CD4-positive, alpha-beta memory T cell (primary cell): ENCODE measurements at regions not wholly inside any gene's neighbourhood (a gene's known extent, or its start where the extent isn't known, plus 50 kb on each side); places are given as distances from the start of the nearest gene placed in this dataset.

Experiments used
- CTCF ChIA-PET: fragments of 350-600 bp; sonication (Branson Sonifier 250); formaldehyde crosslinking; loops from one replicate; lab custom pipeline; 2021; ENCODE audit warnings: inconsistent platforms; ENCODE audit not compliant: partially characterized antibody; lab: Charles Lee
- POLR2A ChIA-PET: fragments of 350-600 bp; sonication (Branson Sonifier 250); formaldehyde crosslinking; loops from one replicate; lab custom pipeline; 2021; ENCODE audit not compliant: partially characterized antibody; lab: Charles Lee
- DNase-seq, 5 donors: peaks; one replicate each; pipeline versions ENCODE4 v3.0.0 to v3.0.0-alpha.2; 2020 to 2022; ENCODE audit warnings: mixed read lengths in 1 of 5
- H3K27ac ChIP-seq: one replicate; pipeline ENCODE4 v1.7.0; 2013; ENCODE audit warnings: low read depth, low read length
- H3K27me3 ChIP-seq: 2 replicates; pipeline ENCODE4 v1.7.0; 2013; ENCODE audit warnings: mild to moderate bottlenecking, low read length, moderate library complexity; ENCODE audit not compliant: insufficient read depth
- H3K36me3 ChIP-seq: 2 replicates; pipeline ENCODE4 v1.7.0; 2013; ENCODE audit warnings: mild to moderate bottlenecking, low read length, moderate library complexity; ENCODE audit not compliant: insufficient read depth
- H3K4me1 ChIP-seq: 2 replicates; pipeline ENCODE4 v1.7.0; 2013; ENCODE audit warnings: mild to moderate bottlenecking, low read length, moderate library complexity; ENCODE audit not compliant: insufficient read depth
- H3K4me3 ChIP-seq, 2 donors: one replicate each; pipeline ENCODE4 v1.7.0; 2013; ENCODE audit warnings: low read length in 2 of 2, mild to moderate bottlenecking in 1 of 2
- H3K9me3 ChIP-seq, 2 donors: one replicate each; pipeline ENCODE4 v1.7.0; 2013; ENCODE audit warnings: low read length in 2 of 2, control low read depth in 1 of 2; ENCODE audit not compliant: control insufficient read depth in 1 of 2
- H3K27ac Mint-ChIP-seq, 7 donors: one replicate each; pipeline ENCODE4 v1.8.0; 2020 to 2021; ENCODE audit warnings: mixed read lengths in 7 of 7, mild to moderate bottlenecking in 6 of 7, inconsistent platforms in 3 of 7, moderate library complexity in 3 of 7
- H3K27me3 Mint-ChIP-seq, 2 donors: one replicate each; pipeline ENCODE4 v1.8.0; 2020 to 2021; ENCODE audit warnings: mixed read lengths in 2 of 2
- H3K36me3 Mint-ChIP-seq, 2 donors: one replicate each; pipeline ENCODE4 v1.8.0; 2020 to 2021; ENCODE audit warnings: mixed read lengths in 2 of 2, inconsistent platforms in 1 of 2, mild to moderate bottlenecking in 1 of 2
- H3K4me1 Mint-ChIP-seq, 4 donors: one replicate each; pipeline ENCODE4 v1.8.0; 2020 to 2021; ENCODE audit warnings: mixed read lengths in 4 of 4, mild to moderate bottlenecking in 1 of 4
- H3K4me3 Mint-ChIP-seq, 8 donors: one replicate each; pipeline ENCODE4 v1.8.0; 2020 to 2021; ENCODE audit warnings: mixed read lengths in 8 of 8, mild to moderate bottlenecking in 7 of 8, moderate library complexity in 6 of 8, inconsistent platforms in 3 of 8
- H3K9me3 Mint-ChIP-seq, 8 donors: one replicate each; pipeline ENCODE4 v1.8.0; 2020 to 2021; ENCODE audit warnings: mixed read lengths in 8 of 8, mild to moderate bottlenecking in 5 of 8, inconsistent platforms in 3 of 8, moderate library complexity in 1 of 8
- intact Hi-C: fragments of 100-400 bp; cut with micrococcal nuclease; formaldehyde crosslinking; loops from one replicate; pipeline ENCODE4 v1.15.1; 2023

- ChIA-PET POLR2A (no interaction called here), CTCF (no interaction called here)
- Mint-ChIP-seq H3K4me1 (peaks cover 0 to 3% (median 1%) of the 10 kb centered on the region in 4 donors), H3K9me3 (no peaks in the 10 kb centered on the region), H3K27ac (no peak overlapping the region), H3K27me3 (no peaks in the 10 kb centered on the region), H3K36me3 (no peaks in the 10 kb centered on the region), H3K4me3 (no peak overlapping the region)
- Histone ChIP-seq H3K27ac (no peak overlapping the region), H3K4me1 (no peaks in the 10 kb centered on the region), H3K9me3 (no peaks in the 10 kb centered on the region), H3K4me3 (no peak overlapping the region), H3K27me3 (no peaks in the 10 kb centered on the region), H3K36me3 (no peaks in the 10 kb centered on the region)
- intact Hi-C loops = no loop called here
- DNase-seq = no peak
Measured at GRCh38 chr7:11237742-11238141, 264.1 kb downstream of the PHF14 start.

GRCh38 chr7:11239316-11239715, 265.6 kb downstream of the PHF14 start:
- Mint-ChIP-seq H3K4me1 (peaks cover 0 to 3% (median 1%) of the 10 kb centered on the region in 4 donors), H3K36me3 (no peaks in the 10 kb centered on the region), H3K27me3 (no peaks in the 10 kb centered on the region), H3K27ac (no peak overlapping the region), H3K4me3 (no peak overlapping the region), H3K9me3 (no peaks in the 10 kb centered on the region)
- H3K27me3 ChIP-seq = no peaks in the 10 kb centered on the region
- CTCF ChIA-PET = no interaction called here
- POLR2A ChIA-PET = no interaction called here
- H3K9me3 ChIP-seq = no peaks in the 10 kb centered on the region
- H3K36me3 ChIP-seq = no peaks in the 10 kb centered on the region
- DNase-seq = no peak
- no peak overlapping the region for H3K4me3 ChIP-seq
- H3K27ac ChIP-seq = no peak overlapping the region
- intact Hi-C loops = no loop called here
- no peaks in the 10 kb centered on the region for H3K4me1 ChIP-seq

GRCh38 chr7:11243739-11244138, 270.1 kb downstream of the PHF14 start:
- POLR2A ChIA-PET = no interaction called here
- no peak for DNase-seq
- H3K27ac Mint-ChIP-seq = no peak overlapping the region

GRCh38 chr7:11244149-11244548, 270.5 kb downstream of the PHF14 start:
- H3K4me3 Mint-ChIP-seq = no peak overlapping the region
- intact Hi-C loops = no loop called here
- DNase-seq = no peak
- no peak overlapping the region for H3K27ac ChIP-seq
- POLR2A ChIA-PET = no interaction called here
- H3K4me3 ChIP-seq = no peak overlapping the region
- H3K36me3 Mint-ChIP-seq = no peaks in the 10 kb centered on the region
- CTCF ChIA-PET = no interaction called here
- H3K36me3 ChIP-seq = no peaks in the 10 kb centered on the region
- H3K9me3 ChIP-seq = no peaks in the 10 kb centered on the region
- no peaks in the 10 kb centered on the region for H3K27me3 ChIP-seq
- no peak overlapping the region for H3K27ac Mint-ChIP-seq
- peaks cover 0 to 3% of the 10 kb centered on the region in 2 donors for H3K27me3 Mint-ChIP-seq
- H3K4me1 ChIP-seq = no peaks in the 10 kb centered on the region
- H3K9me3 Mint-ChIP-seq = peaks cover 0 to 2% (median 0%) of the 10 kb centered on the region in 8 donors
- H3K4me1 Mint-ChIP-seq = no peaks in the 10 kb centered on the region

More at GRCh38 chr7:11243739-11244138, 270.1 kb downstream of the PHF14 start:
- Mint-ChIP-seq H3K4me3 (no peak overlapping the region), H3K9me3 (peaks cover 0 to 2% (median 0%) of the 10 kb centered on the region in 8 donors), H3K36me3 (no peaks in the 10 kb centered on the region), H3K27me3 (peaks cover 0 to 3% of the 10 kb centered on the region in 2 donors), H3K4me1 (no peaks in the 10 kb centered on the region)
- CTCF ChIA-PET = no interaction called here
- H3K4me3 ChIP-seq = no peak overlapping the region
- H3K27me3 ChIP-seq = no peaks in the 10 kb centered on the region
- H3K4me1 ChIP-seq = no peaks in the 10 kb centered on the region
- no peak overlapping the region for H3K27ac ChIP-seq
- intact Hi-C loops = no loop called here
- H3K9me3 ChIP-seq = no peaks in the 10 kb centered on the region
- no peaks in the 10 kb centered on the region for H3K36me3 ChIP-seq

GRCh38 chr7:11247545-11247944, 273.9 kb downstream of the PHF14 start:
- CTCF ChIA-PET = no interaction called here
- Mint-ChIP-seq H3K36me3 (no peaks in the 10 kb centered on the region), H3K9me3 (peaks cover 0 to 2% (median 0%) of the 10 kb centered on the region in 8 donors), H3K4me1 (no peaks in the 10 kb centered on the region), H3K4me3 (no peak overlapping the region), H3K27ac (no peak overlapping the region), H3K27me3 (peaks cover 5 to 6% of the 10 kb centered on the region in 2 donors)
- Histone ChIP-seq H3K36me3 (no peaks in the 10 kb centered on the region), H3K27me3 (no peaks in the 10 kb centered on the region), H3K27ac (no peak overlapping the region), H3K4me3 (no peak overlapping the region), H3K9me3 (no peaks in the 10 kb centered on the region), H3K4me1 (no peaks in the 10 kb centered on the region)
- no peak for DNase-seq
- POLR2A ChIA-PET = no interaction called here
- intact Hi-C loops = no loop called here

GRCh38 chr7:11251436-11251835, 277.8 kb downstream of the PHF14 start:
- H3K4me3 ChIP-seq = no peak overlapping the region
- no peak for DNase-seq
- no peaks in the 10 kb centered on the region for H3K4me1 Mint-ChIP-seq
- intact Hi-C loops = no loop called here
- H3K27me3 Mint-ChIP-seq = peaks cover 2 to 5% of the 10 kb centered on the region in 2 donors
- H3K4me1 ChIP-seq = no peaks in the 10 kb centered on the region
- H3K27ac Mint-ChIP-seq = no peak overlapping the region
- H3K36me3 ChIP-seq = no peaks in the 10 kb centered on the region
- no peak overlapping the region for H3K27ac ChIP-seq
- H3K27me3 ChIP-seq = no peaks in the 10 kb centered on the region
- no peaks in the 10 kb centered on the region for H3K36me3 Mint-ChIP-seq
- no peaks in the 10 kb centered on the region for H3K9me3 Mint-ChIP-seq
- no peak overlapping the region for H3K4me3 Mint-ChIP-seq
- CTCF ChIA-PET = no interaction called here
- H3K9me3 ChIP-seq = no peaks in the 10 kb centered on the region
- POLR2A ChIA-PET = no interaction called here

- H3K27ac ChIP-seq = no peak overlapping the region
- Mint-ChIP-seq H3K27me3 (peaks cover 4 to 5% of the 10 kb centered on the region in 2 donors), H3K4me1 (no peaks in the 10 kb centered on the region), H3K9me3 (no peaks in the 10 kb centered on the region), H3K36me3 (no peaks in the 10 kb centered on the region), H3K4me3 (no peak overlapping the region), H3K27ac (no peak overlapping the region)
- H3K36me3 ChIP-seq = no peaks in the 10 kb centered on the region
- intact Hi-C loops = no loop called here
- no peaks in the 10 kb centered on the region for H3K27me3 ChIP-seq
- ChIA-PET CTCF (no interaction called here), POLR2A (no interaction called here)
- H3K9me3 ChIP-seq = no peaks in the 10 kb centered on the region
- H3K4me3 ChIP-seq = no peak overlapping the region
- H3K4me1 ChIP-seq = no peaks in the 10 kb centered on the region
- DNase-seq = no peak
Measured at GRCh38 chr7:11252011-11252607, 278.4 kb downstream of the PHF14 start.
